Left kidney (tissue), 1 donor: ENCODE measurements at regions not wholly inside any gene's neighbourhood (a gene's known extent, or its start where the extent isn't known, plus 50 kb on each side); places are given as distances from the start of the nearest gene placed in this dataset.
"Not testable (repeated sequence)": the region's sequence is repeated elsewhere in the genome, so short reads cannot be mapped to it uniquely, and the experiment has no call there.

Source experiments
- DNase-seq: peaks from one replicate; pipeline ENCODE4 v3.0.0-alpha.2; 2013

GRCh38 chr18:1296237-1296636, 391.6 kb downstream of the ADCYAP1 start:
- DNase-seq = no peak

- no peak for DNase-seq
Measured at GRCh38 chr18:1302861-1303260, 398.2 kb downstream of the ADCYAP1 start.

- no peak for DNase-seq
Measured at GRCh38 chr18:1304392-1304992, 399.8 kb downstream of the ADCYAP1 start.

GRCh38 chr18:1306641-1307040, 402.0 kb downstream of the ADCYAP1 start:
- no peak for DNase-seq

GRCh38 chr18:1308686-1309085, 404.0 kb downstream of the ADCYAP1 start:
- DNase-seq = no peak

- no peak for DNase-seq
Measured at GRCh38 chr18:1311376-1311775, 406.7 kb downstream of the ADCYAP1 start.

GRCh38 chr18:1335345-1335744, 430.7 kb downstream of the ADCYAP1 start:
- DNase-seq = not testable (repeated sequence)

GRCh38 chr18:1350931-1351450, 446.3 kb downstream of the ADCYAP1 start:
- no peak for DNase-seq

- DNase-seq = no peak
Measured at GRCh38 chr18:1353025-1353424, 448.4 kb downstream of the ADCYAP1 start.

- DNase-seq = no peak
Measured at GRCh38 chr18:1357724-1358123, 453.1 kb downstream of the ADCYAP1 start.

GRCh38 chr18:1361936-1362335, 457.3 kb downstream of the ADCYAP1 start:
- DNase-seq = no peak

GRCh38 chr18:1370552-1370951, 465.9 kb downstream of the ADCYAP1 start:
- no peak for DNase-seq

- no peak for DNase-seq
Measured at GRCh38 chr18:1371724-1372123, 467.1 kb downstream of the ADCYAP1 start.

GRCh38 chr18:1383465-1383864, 478.8 kb downstream of the ADCYAP1 start:
- DNase-seq = no peak

- not testable (repeated sequence) for DNase-seq
Measured at GRCh38 chr18:1388468-1388867, 483.8 kb downstream of the ADCYAP1 start.

GRCh38 chr18:1392046-1392445, 487.4 kb downstream of the ADCYAP1 start:
- no peak for DNase-seq

GRCh38 chr18:1392865-1393734, 488.4 kb downstream of the ADCYAP1 start:
- DNase-seq = no peak

- no peak for DNase-seq
Measured at GRCh38 chr18:1393929-1394328, 489.3 kb downstream of the ADCYAP1 start.

GRCh38 chr18:1394426-1394825, 489.8 kb downstream of the ADCYAP1 start:
- no peak for DNase-seq

GRCh38 chr18:1394966-1395365, 490.3 kb downstream of the ADCYAP1 start:
- no peak for DNase-seq

GRCh38 chr18:1408376-1408775, 503.7 kb downstream of the ADCYAP1 start:
- no peak for DNase-seq

- DNase-seq = no peak
Measured at GRCh38 chr18:1412655-1413322, 508.1 kb downstream of the ADCYAP1 start.

GRCh38 chr18:1413323-1413675, 508.6 kb downstream of the ADCYAP1 start:
- DNase-seq = no peak
